ENCODE measurements at regions not wholly inside any gene's neighbourhood (a gene's known extent, or its start where the extent isn't known, plus 50 kb on each side); places are given as distances from the start of the nearest gene placed in this dataset.

DNA sequence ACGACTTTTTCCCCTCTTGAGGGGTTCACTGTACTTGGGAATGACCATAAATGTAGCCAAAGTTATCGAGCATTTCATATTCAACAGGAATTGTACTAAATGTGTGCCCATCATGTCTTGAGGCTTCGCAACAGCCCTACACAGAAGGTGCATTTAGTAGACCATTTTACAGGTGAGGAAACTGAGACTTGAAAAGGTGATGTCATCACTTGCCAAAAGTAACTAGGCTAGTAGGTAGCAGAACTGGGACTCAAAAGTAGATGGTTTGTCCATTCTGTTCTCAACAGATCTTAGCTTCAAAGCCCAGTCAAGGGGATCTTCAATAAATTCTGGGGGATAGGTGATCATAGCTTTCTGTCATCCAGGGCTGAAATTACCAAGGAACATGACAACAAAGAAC is 782.2 kb downstream of the MED13L start:
- Histone ChIP-seq H3K23ac (ENCODE audit: insufficient read length) (no peak overlapping the region), H3K4ac (replicated peaks; ENCODE audit: insufficient read length, low read depth, low read length) (no peak overlapping the region), H3K9ac (replicated peaks in 1 of 4; ENCODE audit: extremely low read depth in 1 of 4, low read depth in 3 of 4, low read length in 3 of 4) (no peak overlapping the region), H2AFZ (ENCODE audit: low read length) (no peak overlapping the region), H3K36me3 (ENCODE audit: control insufficient read depth in 2 of 4, insufficient read depth in 4 of 4, low read length in 3 of 4) (no peaks in the 10 kb centered on the region), H4K20me1 (replicated peaks in 1 of 2; ENCODE audit: control insufficient read depth in 1 of 2, insufficient read depth in 2 of 2, low read length in 2 of 2) (no peaks in the 10 kb centered on the region), H3K4me3 (ENCODE audit: extremely low read depth in 1 of 4, insufficient read depth in 2 of 4, low read depth in 3 of 4, low read length in 4 of 4) (no peak overlapping the region), H4K91ac (replicated peaks; ENCODE audit: insufficient read length, low read length) (no peak overlapping the region), H3K9me3 (ENCODE audit: insufficient read depth in 2 of 2, low read depth in 1 of 2, low read length in 1 of 2) (no peaks in the 10 kb centered on the region), H2BK20ac (ENCODE audit: low read length) (no peak overlapping the region), H3K27me3 (replicated peaks in 1 of 4; ENCODE audit: control insufficient read depth in 3 of 4, extremely low read depth in 1 of 4, insufficient read depth in 3 of 4, low read length in 3 of 4) (no peaks in the 10 kb centered on the region), H3K79me1 (ENCODE audit: low read depth, low read length) (no peaks in the 10 kb centered on the region), H3K27ac (ENCODE audit: low read depth, low read length) (no peak overlapping the region), H3K4me2 (ENCODE audit: insufficient read depth in 1 of 2, low read depth in 2 of 2, low read length in 2 of 2) (no peak overlapping the region), H3K18ac (ENCODE audit: extremely low read depth, low read length) (no peak overlapping the region), H2BK5ac (ENCODE audit: low read depth, low read length) (no peak overlapping the region), H4K8ac (ENCODE audit: extremely low read depth, insufficient read depth, low read length) (no peak overlapping the region), H3K4me1 (replicated peaks in 1 of 4; ENCODE audit: control insufficient read depth in 3 of 4, insufficient read depth in 4 of 4, low read length in 3 of 4) (no peaks in the 10 kb centered on the region), H3K23me2 (ENCODE audit: low read depth, low read length) (no peaks in the 10 kb centered on the region), H3K14ac (ENCODE audit: insufficient read length) (no peak overlapping the region), H2BK12ac (ENCODE audit: low read depth, low read length) (no peak overlapping the region), H2AK5ac (ENCODE audit: low read depth, low read length) (no peak overlapping the region), H2BK120ac (replicated peaks; ENCODE audit: low read depth, low read length) (no peak overlapping the region), H3K56ac (replicated peaks; ENCODE audit: insufficient read length, low read depth, low read length) (no peak overlapping the region), H3K79me2 (ENCODE audit: control insufficient read depth in 1 of 2, insufficient read depth in 2 of 2, low read length in 2 of 2) (no peaks in the 10 kb centered on the region), H4K5ac (ENCODE audit: insufficient read length, low read depth, low read length) (no peak overlapping the region), H2BK15ac (ENCODE audit: low read length) (no peak overlapping the region)
- FAIRE-seq (no peak), DNase-seq (ENCODE audit: low read depth in 1 of 2, low spot score in 2 of 2) (no peak)
- POLR2A ChIA-PET (ENCODE audit: partially characterized antibody), result no interaction called here
- WGBS, 2 experiments (ENCODE audit: extremely low coverage in 1 of 2, insufficient coverage in 1 of 2, insufficient read length in 1 of 2, insufficient replicate concordance in 2 of 2, low coverage in 1 of 2, low lambda C conversion rate in 2 of 2, missing lambda C conversion rate in 1 of 2), result 91% methylated on average over 3 of the region's 3 CpGs; no CpG with 5 or more reads in 1 of the 2 experiments
- TF ChIP-seq KDM5A (IDR thresholded peaks at IDR 0.05; ENCODE audit: low read length) (no peak), POLR2A (IDR thresholded peaks at IDR 0.05; ENCODE audit: control extremely low read depth in 1 of 2, low read depth in 2 of 2, low read length in 2 of 2) (no peak), ASH2L (IDR thresholded peaks at IDR 0.05; ENCODE audit: low read length) (no peak), SAP30 (IDR thresholded peaks at IDR 0.05; ENCODE audit: insufficient read depth, insufficient replicate concordance, low read length) (no peak), TCF12 (IDR thresholded peaks at IDR 0.05; ENCODE audit: low read depth, low read length) (no peak), PHF8 (conservative IDR thresholded peaks at IDR 0.05; ENCODE audit: low read depth, low read length) (no peak), HDAC6 (IDR thresholded peaks at IDR 0.05; ENCODE audit: low read depth, low read length) (no peak), JUND (IDR thresholded peaks at IDR 0.05; ENCODE audit: low read length) (no peak), SP4 (IDR thresholded peaks at IDR 0.05; ENCODE audit: low read length) (no peak), SP1 (IDR thresholded peaks at IDR 0.05; ENCODE audit: low read depth, low read length) (no peak), SUZ12 (IDR thresholded peaks at IDR 0.05; ENCODE audit: low read length) (no peak)
- TF ChIP-seq, protein P1, sequence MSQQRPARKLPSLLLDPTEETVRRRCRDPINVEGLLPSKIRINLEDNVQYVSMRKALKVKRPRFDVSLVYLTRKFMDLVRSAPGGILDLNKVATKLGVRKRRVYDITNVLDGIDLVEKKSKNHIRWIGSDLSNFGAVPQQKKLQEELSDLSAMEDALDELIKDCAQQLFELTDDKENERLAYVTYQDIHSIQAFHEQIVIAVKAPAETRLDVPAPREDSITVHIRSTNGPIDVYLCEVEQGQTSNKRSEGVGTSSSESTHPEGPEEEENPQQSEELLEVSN (IDR thresholded peaks at IDR 0.05), result no peak
- CTCF ChIA-PET (ENCODE audit: partially characterized antibody), result interaction anchor here (0.6 to 1.3 kb wide), 3 partner anchors 9 to 45 kb away, joined by 3 to 4 read pairs (median 3); no protein-coding TSS in a partner anchor

Data from H1 (cell line).